HCT116 (cell line): ENCODE measurements at regions not wholly inside any gene's neighbourhood (a gene's known extent, or its start where the extent isn't known, plus 50 kb on each side); places are given as distances from the start of the nearest gene placed in this dataset.

Source experiments
- ATAC-seq: fragments of 200-7000 bp; cut with Tn5 transposase; 2 replicates; pipeline ENCODE4 v1.9.1; 2020; ENCODE audit warnings: mild to moderate bottlenecking, moderate library complexity
- BruUV-seq: library from RNA; stranded (reverse); fragments of 400-500 nt; replicated peaks from 2 replicates; lab custom pipeline; 2021; lab: Mats Ljungman, UMichigan
- CTCF ChIA-PET: fragments of 300-600 bp; sonication (Branson Sonifier 250); formaldehyde crosslinking; loops from one replicate; lab custom pipeline; 2021; ENCODE audit warnings: antibody characterized with exemption; lab: Charles Lee
- POLR2A ChIA-PET: fragments of 300-600, 350-600 bp; sonication (Branson Sonifier 250); formaldehyde crosslinking; loops from one replicate; lab custom pipeline; 2021; ENCODE audit warnings: antibody characterized with exemption; lab: Charles Lee
- RAD21 ChIA-PET, 2 experiments: fragments of 300-600 bp; sonication (Branson Sonifier 250); formaldehyde crosslinking; loops; one replicate each; lab custom pipeline; 2023; ENCODE audit warnings: low total read pairs in 2 of 2; ENCODE audit not compliant: uncharacterized antibody in 2 of 2, unreplicated experiment in 2 of 2, low non-redundant PET in 1 of 2; lab: Charles Lee
- DNase-seq: peaks from one replicate; pipeline ENCODE4 v3.0.0-alpha.2; 2010; ENCODE audit warnings: low read depth, low spot score
- H2AFZ ChIP-seq: fragments of 200-600 bp; shearing (Covaris generic), sonication (generic); 2 replicates; pipeline ENCODE4 v1.6.1; 2017; ENCODE audit warnings: low read depth, mixed run types, mixed read lengths, antibody characterized with exemption, low read length; ENCODE audit not compliant: poor library complexity, severe bottlenecking
- H3K27ac ChIP-seq: 2 replicates; pipeline ENCODE4 v1.5.1; 2012; ENCODE audit warnings: low read depth, low read length
- H3K27me3 ChIP-seq: fragments of 200-600 bp; sonication (generic); 2 replicates; pipeline ENCODE4 v1.6.1; 2016; ENCODE audit warnings: mixed run types, low read length, mixed read lengths; ENCODE audit not compliant: insufficient read depth
- H3K36me3 ChIP-seq, 2 experiments: fragments of 200-500 bp in 1 of 2; fragments of 200-600 bp in 1 of 2; sonication (Bioruptor generic) in 1 of 2; sonication (generic) in 1 of 2; 2 replicates each; pipeline versions ENCODE4 v1.5.1 to v1.6.1; 2014 to 2016; ENCODE audit warnings: low read length in 2 of 2, inconsistent platforms in 1 of 2, mixed read lengths in 1 of 2, mixed run types in 1 of 2; ENCODE audit not compliant: insufficient read depth in 2 of 2, control insufficient read depth in 1 of 2
- H3K4me1 ChIP-seq, 2 experiments: fragments of 200-600 bp in 1 of 2; sonication (generic) in 1 of 2; 2 replicates each; pipeline versions ENCODE4 v1.5.1 to v1.6.1; 2012 to 2017; ENCODE audit warnings: low read length in 2 of 2, inconsistent platforms in 1 of 2, mild to moderate bottlenecking in 1 of 2, mixed read lengths in 1 of 2, mixed run types in 1 of 2, moderate library complexity in 1 of 2; ENCODE audit not compliant: insufficient read depth in 2 of 2, control insufficient read depth in 1 of 2
- H3K4me2 ChIP-seq: fragments of 200-600 bp; sonication (generic); 2 replicates; pipeline ENCODE4 v1.6.1; 2017; ENCODE audit warnings: mixed run types, low read length, mixed read lengths
- H3K4me3 ChIP-seq, 2 experiments: fragments of 200-600 bp in 1 of 2; sonication (generic) in 1 of 2; replicated peaks in 1 of 2; 2 replicates each; pipeline ENCODE4 v1.5.1; 2011 to 2016; ENCODE audit warnings: low read length in 2 of 2, control low read depth in 1 of 2, low read depth in 1 of 2, mild to moderate bottlenecking in 1 of 2, mixed read lengths in 1 of 2, mixed run types in 1 of 2
- H3K79me2 ChIP-seq: fragments of 200-600 bp; sonication (generic); 2 replicates; pipeline ENCODE4 v1.6.1; 2017; ENCODE audit warnings: mild to moderate bottlenecking, mixed run types, low read length, moderate library complexity, mixed read lengths; ENCODE audit not compliant: insufficient read depth
- H3K9ac ChIP-seq: fragments of 200-600 bp; sonication (generic); 2 replicates; pipeline ENCODE4 v1.6.1; 2016; ENCODE audit warnings: low read length, mixed read lengths
- H3K9me2 ChIP-seq: fragments of 200-600 bp; sonication (generic), shearing (Covaris generic); 2 replicates; pipeline ENCODE4 v1.6.1; 2017; ENCODE audit warnings: mixed run types, mild to moderate bottlenecking, moderate library complexity; ENCODE audit not compliant: insufficient read depth
- H3K9me3 ChIP-seq, 2 experiments: fragments of 200-500 bp in 1 of 2; fragments of 200-600 bp in 1 of 2; sonication (Bioruptor generic) in 1 of 2; sonication (generic) in 1 of 2; 2 replicates each; pipeline ENCODE4 v1.6.1; 2014 to 2017; ENCODE audit warnings: low read length in 2 of 2, mixed read lengths in 2 of 2, inconsistent platforms in 1 of 2, low read depth in 1 of 2, mild to moderate bottlenecking in 1 of 2, mixed run types in 1 of 2, moderate library complexity in 1 of 2; ENCODE audit not compliant: control insufficient read depth in 1 of 2, insufficient read depth in 1 of 2
- H4K20me1 ChIP-seq: fragments of 200-600 bp; sonication (generic), shearing (Covaris generic); 2 replicates; pipeline ENCODE4 v1.6.1; 2017; ENCODE audit warnings: mixed run types, mild to moderate bottlenecking, moderate library complexity; ENCODE audit not compliant: insufficient read depth
- CBX3 ChIP-seq: IDR thresholded peaks from 2 replicates; pipeline ENCODE4 v1.6.1; 2012; ENCODE audit warnings: low read depth
- CEBPB ChIP-seq: IDR thresholded peaks from 2 replicates; pipeline ENCODE4 v1.6.1; 2012; ENCODE audit warnings: low read depth
- ELF1 ChIP-seq: IDR thresholded peaks from 2 replicates; pipeline ENCODE4 v1.6.1; 2012; ENCODE audit warnings: low read depth, borderline replicate concordance
- EZH2 ChIP-seq: fragments of 200-600 bp; sonication (generic); IDR thresholded peaks from 2 replicates; pipeline ENCODE4 v1.6.1; 2017; ENCODE audit warnings: antibody characterized with exemption, mixed run types
- FOSL1 ChIP-seq: IDR thresholded peaks from 2 replicates; pipeline ENCODE4 v1.6.1; 2012; ENCODE audit warnings: low read depth
- JUND ChIP-seq: IDR thresholded peaks from 2 replicates; pipeline ENCODE4 v1.6.1; 2012
- POLR2A ChIP-seq: IDR thresholded peaks from 2 replicates; pipeline ENCODE4 v1.7.0; 2011; ENCODE audit warnings: borderline replicate concordance; ENCODE audit not compliant: insufficient read depth, insufficient read length; ENCODE audit errors: extremely low read depth
- POLR2AphosphoS5 ChIP-seq: IDR thresholded peaks from 2 replicates; pipeline ENCODE4 v1.6.1; 2011; ENCODE audit warnings: mild to moderate bottlenecking, low read depth, low read length, moderate library complexity
- RAD21 ChIP-seq: IDR thresholded peaks from 2 replicates; pipeline ENCODE4 v1.6.1; 2012; ENCODE audit warnings: low read depth, mild to moderate bottlenecking
- SIN3A ChIP-seq: IDR thresholded peaks from 2 replicates; pipeline ENCODE4 v1.6.1; 2012; ENCODE audit warnings: low read depth
- SP1 ChIP-seq: IDR thresholded peaks from 2 replicates; pipeline ENCODE4 v1.6.1; 2012; ENCODE audit warnings: low read depth
- TCF7L2 ChIP-seq: IDR thresholded peaks from 2 replicates; pipeline ENCODE4 v1.7.0; 2011; ENCODE audit warnings: borderline replicate concordance, inconsistent platforms; ENCODE audit not compliant: insufficient read depth, insufficient read length; ENCODE audit errors: extremely low read depth
- YY1 ChIP-seq: IDR thresholded peaks from 2 replicates; pipeline ENCODE4 v1.6.1; 2011; ENCODE audit warnings: low read length, low read depth, moderate library complexity, mild to moderate bottlenecking; ENCODE audit not compliant: insufficient replicate concordance; ENCODE audit errors: extremely low read depth
- ZFX ChIP-seq: fragments of 450-650 bp; IDR thresholded peaks from 2 replicates; pipeline ENCODE4 v1.6.1; 2017
- ZNF274 ChIP-seq: fragments of 200-500 bp; sonication (Bioruptor generic); IDR thresholded peaks from 2 replicates; pipeline ENCODE4 v1.6.1; 2014; ENCODE audit warnings: mild to moderate bottlenecking, low read depth, low read length, inconsistent platforms
- intact Hi-C: fragments of 100-400 bp; cut with micrococcal nuclease; formaldehyde crosslinking; loops from 2 replicates; pipeline ENCODE4 v1.10.0; 2022
- TF ChIP-seq, protein P1 (sequence below): IDR thresholded peaks from 2 replicates; pipeline ENCODE4 v1.6.1; 2012
- TF ChIP-seq, protein P2 (sequence below), 3 experiments: fragments of 200-600 bp in 1 of 3; sonication (generic) in 1 of 3; IDR thresholded peaks in 2 of 3; conservative IDR thresholded peaks in 1 of 3; 2 replicates each; pipeline ENCODE4 v1.5.1; 2012 to 2017; ENCODE audit warnings: low read depth in 2 of 3, low read length in 2 of 3, antibody characterized with exemption in 1 of 3, borderline replicate concordance in 1 of 3, control low read depth in 1 of 3, mild to moderate bottlenecking in 1 of 3, mixed read lengths in 1 of 3, mixed run types in 1 of 3, moderate library complexity in 1 of 3; ENCODE audit not compliant: insufficient read depth in 1 of 3
- TF ChIP-seq, protein P3 (sequence below): IDR thresholded peaks from 2 replicates; pipeline ENCODE4 v1.6.1; 2012
- TF ChIP-seq, protein P4 (sequence below): IDR thresholded peaks from 2 replicates; pipeline ENCODE4 v1.6.1; 2011; ENCODE audit warnings: mild to moderate bottlenecking, low read length, moderate library complexity; ENCODE audit not compliant: insufficient replicate concordance; ENCODE audit errors: extremely low read depth

DNA sequence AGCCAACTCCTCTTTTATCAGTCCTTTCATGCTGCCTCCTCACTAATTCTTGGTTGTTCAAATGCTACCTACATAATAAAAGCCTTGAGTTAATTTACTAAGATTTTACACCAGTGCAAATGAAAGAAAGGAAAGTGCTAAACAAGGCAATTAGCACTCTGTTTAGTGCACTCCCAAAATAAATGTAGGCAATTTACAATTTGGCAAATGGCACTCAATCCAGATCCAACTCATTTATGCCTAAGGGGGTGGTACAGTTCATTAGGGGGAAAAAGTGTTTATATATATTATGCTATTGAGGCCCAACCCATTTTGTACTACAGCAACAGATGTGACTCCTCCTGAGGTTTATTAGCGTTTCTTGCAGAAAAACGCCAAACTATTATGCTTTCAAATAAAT is 370.1 kb downstream of the NR2F2 start:
- Histone ChIP-seq H3K9me3 (no peaks in the 10 kb centered on the region), H4K20me1 (no peaks in the 10 kb centered on the region), H3K36me3 (no peaks in the 10 kb centered on the region), H3K79me2 (no peaks in the 10 kb centered on the region), H3K9me2 (no peaks in the 10 kb centered on the region), H3K27me3 (peaks cover 51% of the 10 kb centered on the region), H3K4me1 (no peaks in the 10 kb centered on the region), H3K9ac (no peak overlapping the region), H3K4me2 (no peak overlapping the region), H2AFZ (no peak overlapping the region), H3K27ac (no peak overlapping the region), H3K4me3 (no peak overlapping the region)
- ChIA-PET RAD21 (no interaction called here), CTCF (no interaction called here), POLR2A (no interaction called here)
- BruUV-seq: no TSS peak
- no peak for DNase-seq
- TF ChIP-seq, protein P1, sequence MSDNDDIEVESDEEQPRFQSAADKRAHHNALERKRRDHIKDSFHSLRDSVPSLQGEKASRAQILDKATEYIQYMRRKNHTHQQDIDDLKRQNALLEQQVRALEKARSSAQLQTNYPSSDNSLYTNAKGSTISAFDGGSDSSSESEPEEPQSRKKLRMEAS: no peak
- no peak for TF ChIP-seq RAD21
- TF ChIP-seq, protein P2, sequence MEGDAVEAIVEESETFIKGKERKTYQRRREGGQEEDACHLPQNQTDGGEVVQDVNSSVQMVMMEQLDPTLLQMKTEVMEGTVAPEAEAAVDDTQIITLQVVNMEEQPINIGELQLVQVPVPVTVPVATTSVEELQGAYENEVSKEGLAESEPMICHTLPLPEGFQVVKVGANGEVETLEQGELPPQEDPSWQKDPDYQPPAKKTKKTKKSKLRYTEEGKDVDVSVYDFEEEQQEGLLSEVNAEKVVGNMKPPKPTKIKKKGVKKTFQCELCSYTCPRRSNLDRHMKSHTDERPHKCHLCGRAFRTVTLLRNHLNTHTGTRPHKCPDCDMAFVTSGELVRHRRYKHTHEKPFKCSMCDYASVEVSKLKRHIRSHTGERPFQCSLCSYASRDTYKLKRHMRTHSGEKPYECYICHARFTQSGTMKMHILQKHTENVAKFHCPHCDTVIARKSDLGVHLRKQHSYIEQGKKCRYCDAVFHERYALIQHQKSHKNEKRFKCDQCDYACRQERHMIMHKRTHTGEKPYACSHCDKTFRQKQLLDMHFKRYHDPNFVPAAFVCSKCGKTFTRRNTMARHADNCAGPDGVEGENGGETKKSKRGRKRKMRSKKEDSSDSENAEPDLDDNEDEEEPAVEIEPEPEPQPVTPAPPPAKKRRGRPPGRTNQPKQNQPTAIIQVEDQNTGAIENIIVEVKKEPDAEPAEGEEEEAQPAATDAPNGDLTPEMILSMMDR (IDR thresholded peaks at IDR 0.05 in 2 of 3, conservative IDR thresholded peaks at IDR 0.05 in 1 of 3; ENCODE audit: borderline replicate concordance in 1 of 3, insufficient read depth in 1 of 3, low read depth in 2 of 3, low read length in 2 of 3): no peak
- TF ChIP-seq ZFX: no peak
- TF ChIP-seq YY1: no peak
- TF ChIP-seq, protein P3, sequence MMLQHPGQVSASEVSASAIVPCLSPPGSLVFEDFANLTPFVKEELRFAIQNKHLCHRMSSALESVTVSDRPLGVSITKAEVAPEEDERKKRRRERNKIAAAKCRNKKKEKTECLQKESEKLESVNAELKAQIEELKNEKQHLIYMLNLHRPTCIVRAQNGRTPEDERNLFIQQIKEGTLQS: no peak
- TF ChIP-seq SIN3A: no peak
- no peak for TF ChIP-seq CBX3
- TF ChIP-seq JUND: no peak
- TF ChIP-seq SP1: no peak
- TF ChIP-seq EZH2: no peak
- TF ChIP-seq POLR2AphosphoS5: no peak
- TF ChIP-seq FOSL1: no peak
- no peak for TF ChIP-seq ZNF274
- TF ChIP-seq CEBPB: no peak
- no peak for TF ChIP-seq POLR2A
- no peak for TF ChIP-seq ELF1
- TF ChIP-seq, protein P4, sequence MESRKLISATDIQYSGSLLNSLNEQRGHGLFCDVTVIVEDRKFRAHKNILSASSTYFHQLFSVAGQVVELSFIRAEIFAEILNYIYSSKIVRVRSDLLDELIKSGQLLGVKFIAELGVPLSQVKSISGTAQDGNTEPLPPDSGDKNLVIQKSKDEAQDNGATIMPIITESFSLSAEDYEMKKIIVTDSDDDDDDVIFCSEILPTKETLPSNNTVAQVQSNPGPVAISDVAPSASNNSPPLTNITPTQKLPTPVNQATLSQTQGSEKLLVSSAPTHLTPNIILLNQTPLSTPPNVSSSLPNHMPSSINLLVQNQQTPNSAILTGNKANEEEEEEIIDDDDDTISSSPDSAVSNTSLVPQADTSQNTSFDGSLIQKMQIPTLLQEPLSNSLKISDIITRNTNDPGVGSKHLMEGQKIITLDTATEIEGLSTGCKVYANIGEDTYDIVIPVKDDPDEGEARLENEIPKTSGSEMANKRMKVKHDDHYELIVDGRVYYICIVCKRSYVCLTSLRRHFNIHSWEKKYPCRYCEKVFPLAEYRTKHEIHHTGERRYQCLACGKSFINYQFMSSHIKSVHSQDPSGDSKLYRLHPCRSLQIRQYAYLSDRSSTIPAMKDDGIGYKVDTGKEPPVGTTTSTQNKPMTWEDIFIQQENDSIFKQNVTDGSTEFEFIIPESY: no peak
- no peak for TF ChIP-seq TCF7L2
- intact Hi-C loops: no loop called here
- no peak for ATAC-seq
